ENCODE measurements at regions not wholly inside any gene's neighbourhood (a gene's known extent, or its start where the extent isn't known, plus 50 kb on each side); places are given as distances from the start of the nearest gene placed in this dataset.

- peaks cover 2% of the 10 kb centered on the region; the same call in 1 of the 2 replicates for H3K27me3 ChIP-seq (replicated peaks; ENCODE audit: control insufficient read depth, insufficient read depth, low read length)
- H3K4me3 ChIP-seq (replicated peaks; ENCODE audit: low read depth, low read length) = no peak overlapping the region
- H3K36me3 ChIP-seq (ENCODE audit: control insufficient read depth, insufficient read depth, low read length) = no peaks in the 10 kb centered on the region
- no peak for DNase-seq (ENCODE audit: extremely low read depth, insufficient read length)
- no peak for TF ChIP-seq CTCF (IDR thresholded peaks at IDR 0.05; ENCODE audit: insufficient read depth, low read length, poor library complexity, severe bottlenecking)
Observed at GRCh38 chr2:8626572-8626971, 55.3 kb upstream of the ID2 start.

GRCh38 chr2:8627019-8627691, 54.7 kb upstream of the ID2 start:
- H3K27me3 ChIP-seq (replicated peaks; ENCODE audit: control insufficient read depth, insufficient read depth, low read length) = peaks cover 2% of the 10 kb centered on the region; the same call in 1 of the 2 replicates
- no peak for TF ChIP-seq CTCF (IDR thresholded peaks at IDR 0.05; ENCODE audit: insufficient read depth, low read length, poor library complexity, severe bottlenecking)
- H3K4me3 ChIP-seq (replicated peaks; ENCODE audit: low read depth, low read length) = no peak overlapping the region
- H3K36me3 ChIP-seq (ENCODE audit: control insufficient read depth, insufficient read depth, low read length) = no peaks in the 10 kb centered on the region
- DNase-seq (ENCODE audit: extremely low read depth, insufficient read length) = no peak

- TF ChIP-seq CTCF (IDR thresholded peaks at IDR 0.05; ENCODE audit: insufficient read depth, low read length, poor library complexity, severe bottlenecking) = no peak
- DNase-seq (ENCODE audit: extremely low read depth, insufficient read length) = no peak
- Histone ChIP-seq H3K4me3 (replicated peaks; ENCODE audit: low read depth, low read length) (no peak overlapping the region), H3K27me3 (replicated peaks; ENCODE audit: control insufficient read depth, insufficient read depth, low read length) (peaks cover 2% of the 10 kb centered on the region; the same call in 1 of the 2 replicates), H3K36me3 (ENCODE audit: control insufficient read depth, insufficient read depth, low read length) (no peaks in the 10 kb centered on the region)
Observed at GRCh38 chr2:8627692-8628085, 54.2 kb upstream of the ID2 start.

- H3K27me3 ChIP-seq (replicated peaks; ENCODE audit: control insufficient read depth, insufficient read depth, low read length) = peaks cover 2% of the 10 kb centered on the region; the same call in 1 of the 2 replicates
- peak; percentile 39 for DNase-seq (ENCODE audit: extremely low read depth, insufficient read length)
- H3K4me3 ChIP-seq (replicated peaks; ENCODE audit: low read depth, low read length) = no peak overlapping the region
- peak; percentile 47 for TF ChIP-seq CTCF (IDR thresholded peaks at IDR 0.05; ENCODE audit: insufficient read depth, low read length, poor library complexity, severe bottlenecking)
- no peaks in the 10 kb centered on the region for H3K36me3 ChIP-seq (ENCODE audit: control insufficient read depth, insufficient read depth, low read length)
Observed at GRCh38 chr2:8628179-8628865, 53.5 kb upstream of the ID2 start.

GRCh38 chr2:8628866-8629209, 53.0 kb upstream of the ID2 start:
- peak; percentile 39 for DNase-seq (ENCODE audit: extremely low read depth, insufficient read length)
- no peaks in the 10 kb centered on the region for H3K36me3 ChIP-seq (ENCODE audit: control insufficient read depth, insufficient read depth, low read length)
- peaks cover 2% of the 10 kb centered on the region; the same call in 1 of the 2 replicates for H3K27me3 ChIP-seq (replicated peaks; ENCODE audit: control insufficient read depth, insufficient read depth, low read length)
- no peak for TF ChIP-seq CTCF (IDR thresholded peaks at IDR 0.05; ENCODE audit: insufficient read depth, low read length, poor library complexity, severe bottlenecking)
- H3K4me3 ChIP-seq (replicated peaks; ENCODE audit: low read depth, low read length) = no peak overlapping the region
